ENCODE measurements at regions not wholly inside any gene's neighbourhood (a gene's known extent, or its start where the extent isn't known, plus 50 kb on each side); places are given as distances from the start of the nearest gene placed in this dataset.

GRCh38 chr1:37393173-37394120, 80.9 kb upstream of the ZC3H12A start:
- DNase-seq = no peak

DNA sequence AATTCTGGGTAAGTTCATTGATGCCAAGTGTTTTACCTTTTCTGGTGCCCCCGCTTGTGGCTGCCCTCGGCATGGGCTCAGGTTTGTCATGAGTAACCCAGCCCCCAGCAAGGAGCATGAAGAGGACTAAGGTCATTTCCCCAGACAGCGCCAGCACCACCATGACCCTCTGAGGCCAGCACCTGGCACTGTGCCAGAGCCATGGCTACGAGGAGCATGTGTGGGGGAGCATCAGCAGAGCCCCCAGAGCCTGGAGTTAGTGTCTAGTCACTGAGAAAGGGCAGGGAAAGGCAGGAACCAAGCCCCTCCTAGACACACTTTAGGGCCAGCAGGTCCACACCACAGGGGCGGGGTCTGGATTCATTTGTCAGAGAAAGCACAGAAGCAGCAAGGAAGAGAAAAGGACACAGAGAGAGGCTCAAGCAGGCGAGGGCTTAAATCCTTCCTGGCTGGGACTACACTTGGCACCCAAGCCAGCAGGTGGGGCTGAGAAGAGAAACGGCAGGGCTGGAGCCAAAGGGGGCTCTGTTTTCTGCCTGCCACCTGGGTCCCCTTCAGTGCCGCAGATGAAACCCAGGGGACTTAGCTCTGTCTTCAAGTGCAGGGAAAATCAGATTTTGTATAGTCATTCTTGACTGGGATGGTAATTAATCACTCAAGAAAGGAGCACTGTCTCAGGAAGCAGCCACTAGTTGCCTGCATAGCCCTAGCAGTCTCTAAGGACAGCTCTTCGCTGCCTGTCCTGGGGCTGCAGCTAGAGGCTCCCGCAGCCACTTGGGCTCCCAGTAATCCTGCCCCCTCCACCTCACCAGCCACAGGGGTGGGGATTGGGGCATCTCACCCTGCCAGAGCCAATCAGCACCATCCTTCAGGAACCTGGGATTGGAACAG, 79.6 kb upstream of the ZC3H12A start:
- no peak for DNase-seq

DNA sequence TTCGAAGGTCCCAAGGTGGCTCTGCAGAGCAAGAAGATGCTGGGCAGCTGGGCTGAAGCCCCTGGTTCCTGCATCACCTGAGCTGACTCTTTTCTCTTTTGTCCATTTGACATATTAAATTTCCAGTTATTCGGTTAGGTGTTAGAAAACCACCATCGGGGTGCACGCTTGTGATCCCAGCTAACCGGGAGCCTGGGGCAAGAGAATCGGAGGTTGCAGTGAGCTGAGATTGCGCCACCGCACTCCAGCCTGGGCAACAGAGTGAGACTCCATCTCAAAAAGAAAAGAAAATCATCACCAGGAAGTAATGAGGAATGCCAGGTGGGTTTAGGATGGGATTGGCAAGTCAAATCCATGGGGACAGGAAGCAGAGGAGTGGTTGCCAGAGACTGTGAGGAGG, 76.3 kb upstream of the ZC3H12A start:
- no peak for DNase-seq

- DNase-seq = no peak
Measured at GRCh38 chr1:37399205-37399604, 75.2 kb upstream of the ZC3H12A start.

GRCh38 chr1:37399830-37400464, 74.4 kb upstream of the ZC3H12A start:
- no peak for DNase-seq

DNA sequence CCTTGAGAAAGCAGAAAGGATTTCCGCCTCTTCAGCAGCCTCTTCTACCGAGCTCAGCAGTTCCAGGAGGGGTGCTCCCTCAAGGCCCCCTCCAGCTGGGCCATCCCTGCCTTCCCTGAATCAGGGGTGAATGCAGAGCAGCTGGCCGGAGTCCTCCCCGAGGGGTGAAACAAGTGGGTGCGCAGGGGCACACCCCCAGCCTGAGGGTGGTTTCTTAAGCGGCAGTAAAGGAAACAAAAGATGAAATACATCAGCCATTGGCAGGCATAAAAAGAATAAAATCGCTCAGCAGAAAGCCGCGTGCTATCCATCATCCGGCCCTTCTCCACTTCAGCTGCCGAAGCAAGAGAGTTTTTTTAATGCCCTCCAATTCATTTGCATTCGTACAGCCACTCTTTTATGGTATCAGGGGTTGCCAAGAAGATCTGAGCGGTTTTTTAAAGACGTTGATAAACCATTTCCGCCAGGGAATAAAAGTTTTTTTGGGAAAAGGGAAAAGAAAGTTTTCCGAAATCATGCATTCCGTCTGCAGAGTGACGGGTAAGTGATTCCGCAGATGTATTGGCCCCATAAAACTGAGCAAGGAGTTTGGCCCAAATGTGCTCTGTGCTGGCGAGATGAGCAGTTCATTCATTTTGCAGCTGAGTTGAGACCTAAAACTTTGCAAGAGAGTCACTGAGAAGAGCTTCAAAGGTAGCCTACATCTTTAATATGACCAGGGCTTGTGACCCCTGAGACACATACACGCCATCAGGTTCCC, 73.7 kb upstream of the ZC3H12A start:
- no peak for DNase-seq

DNA sequence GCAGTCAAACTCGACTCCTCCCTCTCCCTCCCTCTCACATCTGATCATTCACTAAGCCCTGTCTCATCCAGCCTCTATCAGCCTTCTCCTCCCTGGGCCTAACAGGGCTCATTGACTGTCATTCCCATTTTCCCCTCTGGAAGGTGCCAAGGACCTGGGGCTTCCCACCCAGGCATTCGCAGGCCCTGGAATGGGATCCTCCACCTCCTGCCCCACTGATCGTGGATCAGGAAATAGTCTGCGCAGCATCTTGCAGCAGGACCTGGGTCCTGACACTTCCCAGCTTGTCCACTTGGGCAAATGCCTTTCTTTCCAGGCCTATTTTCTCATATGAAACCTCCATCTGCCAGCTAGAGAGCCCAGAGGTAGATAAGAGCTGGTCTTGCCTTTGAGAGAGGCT, 71.2 kb upstream of the ZC3H12A start:
- no peak for DNase-seq

DNA sequence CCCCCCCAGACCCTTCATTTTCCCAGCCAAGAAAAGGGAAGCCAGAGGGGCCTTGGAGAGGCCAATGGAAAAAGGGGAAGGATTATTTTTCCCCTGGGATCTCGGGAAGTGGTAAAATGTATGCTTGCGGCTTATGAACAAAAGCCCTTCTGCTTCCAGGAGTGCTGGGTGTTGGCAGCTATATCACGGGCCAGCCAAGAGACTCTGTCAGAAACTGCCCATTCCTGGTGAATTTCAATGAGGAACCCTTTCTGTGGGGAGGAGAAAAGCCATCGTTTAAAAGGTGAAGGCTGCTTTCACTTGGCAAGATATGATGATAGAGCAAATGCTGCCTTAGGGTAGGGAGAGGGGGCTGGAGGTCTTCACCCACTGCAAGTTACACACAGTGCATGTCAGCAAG, 69.7 kb upstream of the ZC3H12A start:
- no peak for DNase-seq

DNA sequence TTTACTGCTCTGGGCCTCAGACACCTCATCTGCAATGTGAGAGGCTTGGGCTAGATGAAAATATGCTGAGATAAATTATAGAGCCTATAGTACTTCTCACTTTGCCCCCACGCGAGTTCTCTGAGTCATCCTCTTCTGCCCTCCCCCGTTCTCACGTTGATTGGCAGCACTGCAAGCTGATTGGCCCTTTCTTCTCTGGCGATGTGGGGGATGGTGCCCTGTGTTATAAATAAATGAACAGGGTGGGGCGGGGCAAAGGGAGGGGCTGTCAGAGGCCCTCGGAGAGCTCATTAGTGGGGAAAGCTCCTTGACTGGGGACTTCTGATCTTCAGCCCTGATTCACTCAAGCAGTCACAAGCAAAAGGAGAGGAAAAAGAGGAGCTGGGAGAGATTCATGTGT, 64.3 kb upstream of the ZC3H12A start:
- peak; percentile 41 for DNase-seq

GRCh38 chr1:37410815-37411214, 63.6 kb upstream of the ZC3H12A start:
- peak; percentile 28 for DNase-seq

- DNase-seq = no peak
Measured at GRCh38 chr1:37415611-37416244, 58.7 kb upstream of the ZC3H12A start.

DNA sequence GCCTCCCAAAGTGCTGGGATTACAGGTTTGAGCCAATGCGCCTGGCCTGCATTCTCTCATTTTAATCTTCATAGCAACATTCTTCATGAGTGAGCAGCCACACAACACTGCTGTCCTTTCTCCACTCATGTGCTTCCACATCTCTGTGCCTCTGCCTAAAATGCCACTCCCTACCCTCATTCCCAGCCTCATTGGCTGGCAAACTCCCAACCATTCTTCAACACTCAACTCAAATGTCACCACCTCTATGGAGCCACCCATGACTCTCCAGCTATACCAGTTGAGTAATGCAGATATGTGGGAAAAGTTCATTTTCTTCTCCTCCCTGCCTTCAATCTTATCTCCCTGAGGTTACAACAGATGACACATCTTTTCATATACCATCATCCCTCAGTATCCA, 53.9 kb upstream of the ZC3H12A start:
- DNase-seq = no peak

GRCh38 chr1:37423810-37424209, 50.6 kb upstream of the ZC3H12A start:
- DNase-seq = no peak

GRCh38 chr1:37424523-37424922, 49.9 kb upstream of the ZC3H12A start:
- no peak for DNase-seq
